Tibial nerve (tissue), 4 donors: ENCODE measurements at regions not wholly inside any gene's neighbourhood (a gene's known extent, or its start where the extent isn't known, plus 50 kb on each side); places are given as distances from the start of the nearest gene placed in this dataset.

Experiments used
- DNase-seq, 2 donors: peaks; one replicate each; pipeline ENCODE4 v3.0.0-alpha.2; 2019; ENCODE audit warnings: low spot score in 2 of 2
- H3K27ac ChIP-seq, 4 donors: fragments of 200-600 bp; sonication (generic) in 3 of 4; one replicate each; pipeline ENCODE4 v1.5.1; 2017 to 2019; ENCODE audit warnings: mild to moderate bottlenecking in 1 of 4
- H3K27me3 ChIP-seq, 2 donors: fragments of 200-600 bp; sonication (generic) in 1 of 2; one replicate each; pipeline versions ENCODE4 v1.5.1 to v1.6.0; 2017 to 2019
- H3K36me3 ChIP-seq, 3 donors: fragments of 200-600 bp; sonication (generic); one replicate each; pipeline ENCODE4 v1.5.1; 2018 to 2019
- H3K4me1 ChIP-seq, 4 donors: fragments of 200-600 bp; sonication (generic) in 3 of 4; one replicate each; pipeline ENCODE4 v1.5.1; 2017 to 2019
- H3K4me3 ChIP-seq, 4 donors: fragments of 200-600 bp; sonication (generic) in 3 of 4; one replicate each; pipeline ENCODE4 v1.5.1; 2017 to 2019; ENCODE audit warnings: mild to moderate bottlenecking in 1 of 4, moderate library complexity in 1 of 4
- H3K9me3 ChIP-seq, 4 donors: fragments of 200-600 bp; sonication (generic) in 3 of 4; one replicate each; pipeline ENCODE4 v1.5.1; 2017 to 2019
- EP300 ChIP-seq, 2 donors: sonication (generic); formaldehyde crosslinking; IDR thresholded peaks; one replicate each; pipeline ENCODE4 v1.6.1; 2017; ENCODE audit warnings: antibody characterized with exemption in 2 of 2, mild to moderate bottlenecking in 1 of 2
- POLR2A ChIP-seq, 2 donors: fragments of 450-650 bp; IDR thresholded peaks; one replicate each; pipeline ENCODE4 v1.6.1; 2017; ENCODE audit warnings: antibody characterized with exemption in 2 of 2, mild to moderate bottlenecking in 2 of 2, moderate library complexity in 2 of 2
- WGBS, 2 donors: methylation state at CpG; one replicate each; pipeline ENCODE4 v1.1.5; 2018; 5-methylcytosine and 5-hydroxymethylcytosine counted together
- TF ChIP-seq, protein P1 (sequence below), 5 experiments: fragments of 200-600 bp in 3 of 5; fragments of 450-650 bp in 2 of 5; sonication (generic) in 3 of 5; IDR thresholded peaks; one replicate each; pipeline ENCODE4 v1.5.1; 2016 to 2019; ENCODE audit warnings: antibody characterized with exemption in 5 of 5, mild to moderate bottlenecking in 3 of 5, moderate library complexity in 2 of 5

DNA sequence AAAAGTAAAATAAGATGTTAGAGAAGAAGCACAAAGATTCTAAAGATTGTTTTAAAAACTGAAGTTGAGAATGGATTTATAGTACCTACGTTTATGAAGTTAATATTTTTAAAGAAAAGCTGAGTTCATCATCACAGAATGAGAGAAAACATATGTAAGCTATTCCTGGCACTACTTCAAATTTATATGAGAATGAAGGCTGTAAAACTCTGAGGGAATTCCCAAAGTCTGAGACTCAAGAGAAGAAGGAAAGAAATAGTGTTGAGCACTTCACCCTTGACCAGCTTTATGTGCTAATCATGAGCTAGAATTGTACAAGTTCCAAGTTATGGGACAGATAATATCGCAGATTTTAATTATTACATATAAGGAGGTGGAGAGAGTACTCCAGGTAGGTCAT lies 323.7 kb upstream of the GNAI1 start:
- Histone ChIP-seq H3K36me3 (no peaks in the 10 kb centered on the region), H3K4me3 (no peak overlapping the region), H3K27ac (no peak overlapping the region), H3K27me3 (no peaks in the 10 kb centered on the region), H3K9me3 (no peaks in the 10 kb centered on the region), H3K4me1 (no peaks in the 10 kb centered on the region)
- 55 to 58% methylated on average over 2 of the region's 2 CpGs for WGBS, 2 donors
- no peak for TF ChIP-seq POLR2A (IDR thresholded peaks at IDR 0.05)
- no peak for DNase-seq

DNA sequence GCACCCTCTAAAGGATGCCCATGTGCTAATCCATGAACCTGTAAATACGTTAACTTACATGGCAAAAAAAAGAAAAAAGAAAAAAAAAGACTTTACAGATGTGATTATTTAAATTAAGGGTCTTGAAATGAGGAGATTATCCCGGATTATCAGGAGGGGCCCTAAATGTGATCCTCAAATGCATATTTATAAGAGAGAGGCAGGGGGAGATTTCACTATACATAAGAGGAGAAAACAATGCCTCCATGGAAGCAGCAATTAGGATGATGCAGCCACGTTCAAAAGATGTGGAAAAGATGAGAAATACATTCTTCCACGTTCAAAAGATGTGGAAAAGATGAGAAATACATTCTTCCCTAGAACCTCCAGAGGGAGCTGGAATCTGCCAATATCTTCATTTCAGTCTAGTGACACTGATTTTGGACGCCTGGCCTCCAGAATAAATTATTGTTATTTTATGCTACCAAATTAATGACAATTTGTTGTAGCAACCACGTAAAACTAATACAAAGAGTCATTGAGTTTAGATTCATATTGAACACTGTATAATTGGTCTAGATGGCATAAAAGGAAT lies 328.4 kb upstream of the GNAI1 start:
- no peaks in the 10 kb centered on the region for H3K36me3 ChIP-seq
- no peak overlapping the region for H3K4me3 ChIP-seq
- no peak for TF ChIP-seq EP300 (IDR thresholded peaks at IDR 0.05)
- TF ChIP-seq, protein P1, sequence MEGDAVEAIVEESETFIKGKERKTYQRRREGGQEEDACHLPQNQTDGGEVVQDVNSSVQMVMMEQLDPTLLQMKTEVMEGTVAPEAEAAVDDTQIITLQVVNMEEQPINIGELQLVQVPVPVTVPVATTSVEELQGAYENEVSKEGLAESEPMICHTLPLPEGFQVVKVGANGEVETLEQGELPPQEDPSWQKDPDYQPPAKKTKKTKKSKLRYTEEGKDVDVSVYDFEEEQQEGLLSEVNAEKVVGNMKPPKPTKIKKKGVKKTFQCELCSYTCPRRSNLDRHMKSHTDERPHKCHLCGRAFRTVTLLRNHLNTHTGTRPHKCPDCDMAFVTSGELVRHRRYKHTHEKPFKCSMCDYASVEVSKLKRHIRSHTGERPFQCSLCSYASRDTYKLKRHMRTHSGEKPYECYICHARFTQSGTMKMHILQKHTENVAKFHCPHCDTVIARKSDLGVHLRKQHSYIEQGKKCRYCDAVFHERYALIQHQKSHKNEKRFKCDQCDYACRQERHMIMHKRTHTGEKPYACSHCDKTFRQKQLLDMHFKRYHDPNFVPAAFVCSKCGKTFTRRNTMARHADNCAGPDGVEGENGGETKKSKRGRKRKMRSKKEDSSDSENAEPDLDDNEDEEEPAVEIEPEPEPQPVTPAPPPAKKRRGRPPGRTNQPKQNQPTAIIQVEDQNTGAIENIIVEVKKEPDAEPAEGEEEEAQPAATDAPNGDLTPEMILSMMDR (IDR thresholded peaks at IDR 0.05) = peak in 1 of 5 experiments; percentile 6
- H3K27me3 ChIP-seq = no peaks in the 10 kb centered on the region
- no peaks in the 10 kb centered on the region for H3K9me3 ChIP-seq
- no peak for DNase-seq
- H3K4me1 ChIP-seq = no peaks in the 10 kb centered on the region
- 33 to 37% methylated on average over 6 of the region's 6 CpGs for WGBS, 2 donors
- no peak overlapping the region for H3K27ac ChIP-seq

DNA sequence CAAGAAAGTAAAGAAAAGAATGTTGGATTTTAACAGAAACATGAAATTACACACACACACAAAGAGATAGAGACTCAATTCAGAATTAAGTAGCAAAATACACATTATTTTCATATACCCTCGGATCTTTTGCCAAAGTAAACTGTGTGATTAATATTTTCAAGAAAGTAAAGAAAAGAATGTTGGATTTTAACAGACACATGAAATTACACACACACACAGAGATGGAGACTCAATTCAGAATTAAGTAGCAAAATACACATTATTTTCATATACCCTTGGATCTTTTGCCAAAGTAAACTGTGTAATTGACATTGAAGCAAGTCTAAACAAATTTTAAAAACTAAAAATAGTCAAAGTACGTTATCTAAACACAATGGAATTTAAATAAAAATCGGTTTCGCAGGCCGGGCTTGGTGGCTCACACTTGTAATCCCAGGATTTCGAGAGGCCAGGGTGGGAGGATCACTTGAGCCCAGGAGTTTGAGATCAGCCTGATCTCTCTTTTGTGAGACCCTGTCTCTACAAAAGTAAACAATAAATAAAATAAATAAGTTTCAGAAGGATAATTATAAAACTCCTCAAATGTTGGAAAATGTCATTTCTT lies 337.3 kb upstream of the MAGI2 start:
- Histone ChIP-seq H3K27me3 (no peaks in the 10 kb centered on the region), H3K9me3 (no peaks in the 10 kb centered on the region), H3K36me3 (no peaks in the 10 kb centered on the region), H3K4me3 (no peak overlapping the region), H3K4me1 (peaks cover 0 to 9% (median 0%) of the 10 kb centered on the region in 4 donors), H3K27ac (no peak overlapping the region)
- DNase-seq = no peak
- 60 to 68% methylated on average over 6 of the region's 6 CpGs for WGBS, 2 donors
- no peak for TF ChIP-seq POLR2A (IDR thresholded peaks at IDR 0.05)
- TF ChIP-seq, protein P1 (IDR thresholded peaks at IDR 0.05) = no peak
- no peak for TF ChIP-seq EP300 (IDR thresholded peaks at IDR 0.05)

DNA sequence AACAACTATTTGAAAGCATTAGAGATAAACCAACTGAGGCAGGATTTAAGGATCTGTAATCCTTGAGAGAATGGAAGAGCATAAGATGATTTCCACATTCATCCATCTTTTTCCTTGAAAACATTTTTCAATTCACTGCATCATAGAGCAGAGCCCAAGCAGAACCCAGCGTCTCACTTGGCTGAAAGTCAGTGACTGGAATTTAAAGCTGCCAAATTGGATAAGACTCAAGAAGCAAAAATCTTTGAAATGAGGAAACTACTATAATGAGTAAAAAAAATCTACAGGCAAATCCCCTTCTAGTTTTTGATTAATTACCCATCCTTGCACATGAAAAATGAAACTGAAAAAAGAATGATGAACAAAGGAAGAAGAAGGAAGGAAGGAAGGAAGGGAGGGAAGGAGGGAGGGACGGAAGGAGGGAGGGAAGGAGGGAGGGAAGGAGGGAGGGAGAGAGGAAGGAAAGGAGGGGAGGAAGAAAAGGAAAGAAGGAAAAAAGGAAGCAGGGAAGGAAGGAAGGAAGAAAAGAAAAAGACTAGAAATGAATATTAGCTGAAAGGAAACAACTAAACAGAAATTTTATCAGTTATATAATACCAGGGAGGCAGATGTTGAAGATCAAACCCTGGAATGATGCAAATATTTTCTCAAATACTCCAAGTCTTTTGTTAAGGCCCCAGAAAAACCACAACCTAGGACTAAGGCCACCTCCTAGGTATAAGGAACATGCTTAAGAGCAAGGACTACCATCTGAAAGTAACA lies 336.3 kb upstream of the MAGI2 start:
- Histone ChIP-seq H3K4me1 (peaks cover 0 to 9% (median 0%) of the 10 kb centered on the region in 4 donors), H3K27me3 (no peaks in the 10 kb centered on the region), H3K36me3 (no peaks in the 10 kb centered on the region), H3K9me3 (no peaks in the 10 kb centered on the region), H3K4me3 (no peak overlapping the region), H3K27ac (no peak overlapping the region)
- TF ChIP-seq EP300 (IDR thresholded peaks at IDR 0.05) (no peak), POLR2A (IDR thresholded peaks at IDR 0.05) (no peak)
- TF ChIP-seq, protein P1 (IDR thresholded peaks at IDR 0.05) = no peak
- no peak for DNase-seq
- WGBS, 2 donors = 13 to 19% methylated on average over 2 of the region's 2 CpGs

DNA sequence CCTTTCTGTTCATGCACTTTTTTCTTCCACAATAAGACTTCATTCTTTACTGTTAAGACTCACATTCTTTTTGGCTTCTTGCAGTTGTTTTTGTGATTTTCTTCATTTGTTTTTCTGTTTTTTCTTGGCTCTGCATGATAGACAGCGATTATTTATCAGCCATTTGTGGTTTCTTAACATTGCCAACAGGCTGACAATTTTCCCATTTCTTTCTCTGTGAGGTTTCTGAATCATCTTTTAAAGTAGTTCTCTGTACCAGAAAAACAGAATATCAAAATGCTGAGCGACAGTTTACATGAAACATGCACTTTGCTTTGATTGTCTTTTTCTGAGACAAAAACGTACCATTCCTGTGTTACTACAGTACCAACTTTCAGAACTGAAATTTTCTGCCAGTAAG lies 334.2 kb upstream of the MAGI2 start:
- WGBS, 2 donors = 29 to 38% methylated on average over 3 of the region's 3 CpGs
- Histone ChIP-seq H3K9me3 (peaks cover 0 to 3% (median 0%) of the 10 kb centered on the region in 4 donors), H3K4me3 (no peak overlapping the region), H3K4me1 (peaks cover 0 to 9% (median 0%) of the 10 kb centered on the region in 4 donors), H3K27ac (no peak overlapping the region), H3K27me3 (no peaks in the 10 kb centered on the region), H3K36me3 (no peaks in the 10 kb centered on the region)
- TF ChIP-seq, protein P1 (IDR thresholded peaks at IDR 0.05) = no peak
- TF ChIP-seq EP300 (IDR thresholded peaks at IDR 0.05) = no peak
- no peak for TF ChIP-seq POLR2A (IDR thresholded peaks at IDR 0.05)
- DNase-seq = no peak
